ENCODE measurements at regions not wholly inside any gene's neighbourhood (a gene's known extent, or its start where the extent isn't known, plus 50 kb on each side); places are given as distances from the start of the nearest gene placed in this dataset.

DNA sequence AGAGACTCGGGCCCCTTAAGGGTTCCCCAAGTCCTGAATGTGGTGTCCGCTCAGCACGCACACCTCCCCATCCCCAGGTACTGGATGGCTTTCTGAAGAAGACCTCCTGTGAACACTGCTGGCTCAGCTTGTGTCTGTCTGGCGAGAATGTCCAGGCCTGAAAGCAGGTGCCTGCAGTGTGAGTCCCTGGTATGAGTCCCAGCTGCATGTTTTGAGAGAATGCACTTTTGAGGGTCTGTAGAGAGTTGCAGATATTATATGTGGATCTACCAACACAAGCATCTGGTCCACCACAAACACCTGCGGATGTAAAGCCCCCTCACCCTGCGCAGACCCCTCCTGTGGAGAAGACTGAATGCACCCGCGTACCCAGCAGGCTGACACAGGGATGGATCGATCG, 1308.9 kb downstream of the TBC1D22A start:
- ChIA-PET CTCF (no interaction called here), POLR2A (no interaction called here)
- Histone ChIP-seq H3K9me3 (ENCODE audit: control insufficient read depth, insufficient read depth, low read depth, low read length) (no peaks in the 10 kb centered on the region), H3K36me3 (ENCODE audit: control insufficient read depth in 2 of 2, insufficient read depth in 1 of 2, low read length in 2 of 2) (no peaks in the 10 kb centered on the region), H3K4me3 (ENCODE audit: low read depth, low read length) (no peak overlapping the region), H3K27ac (ENCODE audit: extremely low read depth, low read depth, low read length) (no peak overlapping the region), H3K4me1 (ENCODE audit: control insufficient read depth, insufficient read depth, low read length) (no peaks in the 10 kb centered on the region)
- TF ChIP-seq ZNF530 (tag by site-specific recombination; IDR thresholded peaks at IDR 0.05; ENCODE audit: low read depth) = no peak
- TF ChIP-seq ZBTB17 (tag by site-specific recombination; IDR thresholded peaks at IDR 0.05) = no peak
- no peak for TF ChIP-seq HOXC10 (CRISPR knock-in tag; IDR thresholded peaks at IDR 0.05)
- TF ChIP-seq, protein P1, sequence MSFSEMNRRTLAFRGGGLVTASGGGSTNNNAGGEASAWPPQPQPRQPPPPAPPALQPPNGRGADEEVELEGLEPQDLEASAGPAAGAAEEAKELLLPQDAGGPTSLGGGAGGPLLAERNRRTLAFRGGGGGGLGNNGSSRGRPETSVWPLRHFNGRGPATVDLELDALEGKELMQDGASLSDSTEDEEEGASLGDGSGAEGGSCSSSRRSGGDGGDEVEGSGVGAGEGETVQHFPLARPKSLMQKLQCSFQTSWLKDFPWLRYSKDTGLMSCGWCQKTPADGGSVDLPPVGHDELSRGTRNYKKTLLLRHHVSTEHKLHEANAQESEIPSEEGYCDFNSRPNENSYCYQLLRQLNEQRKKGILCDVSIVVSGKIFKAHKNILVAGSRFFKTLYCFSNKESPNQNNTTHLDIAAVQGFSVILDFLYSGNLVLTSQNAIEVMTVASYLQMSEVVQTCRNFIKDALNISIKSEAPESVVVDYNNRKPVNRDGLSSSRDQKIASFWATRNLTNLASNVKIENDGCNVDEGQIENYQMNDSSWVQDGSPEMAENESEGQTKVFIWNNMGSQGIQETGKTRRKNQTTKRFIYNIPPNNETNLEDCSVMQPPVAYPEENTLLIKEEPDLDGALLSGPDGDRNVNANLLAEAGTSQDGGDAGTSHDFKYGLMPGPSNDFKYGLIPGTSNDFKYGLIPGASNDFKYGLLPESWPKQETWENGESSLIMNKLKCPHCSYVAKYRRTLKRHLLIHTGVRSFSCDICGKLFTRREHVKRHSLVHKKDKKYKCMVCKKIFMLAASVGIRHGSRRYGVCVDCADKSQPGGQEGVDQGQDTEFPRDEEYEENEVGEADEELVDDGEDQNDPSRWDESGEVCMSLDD (tag by site-specific recombination; IDR thresholded peaks at IDR 0.05) = no peak
- TF ChIP-seq ZNF600 (tag by site-specific recombination; IDR thresholded peaks at IDR 0.05) = no peak
- TF ChIP-seq, protein P2, sequence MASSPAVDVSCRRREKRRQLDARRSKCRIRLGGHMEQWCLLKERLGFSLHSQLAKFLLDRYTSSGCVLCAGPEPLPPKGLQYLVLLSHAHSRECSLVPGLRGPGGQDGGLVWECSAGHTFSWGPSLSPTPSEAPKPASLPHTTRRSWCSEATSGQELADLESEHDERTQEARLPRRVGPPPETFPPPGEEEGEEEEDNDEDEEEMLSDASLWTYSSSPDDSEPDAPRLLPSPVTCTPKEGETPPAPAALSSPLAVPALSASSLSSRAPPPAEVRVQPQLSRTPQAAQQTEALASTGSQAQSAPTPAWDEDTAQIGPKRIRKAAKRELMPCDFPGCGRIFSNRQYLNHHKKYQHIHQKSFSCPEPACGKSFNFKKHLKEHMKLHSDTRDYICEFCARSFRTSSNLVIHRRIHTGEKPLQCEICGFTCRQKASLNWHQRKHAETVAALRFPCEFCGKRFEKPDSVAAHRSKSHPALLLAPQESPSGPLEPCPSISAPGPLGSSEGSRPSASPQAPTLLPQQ (tag by site-specific recombination; IDR thresholded peaks at IDR 0.05) = no peak
- no peak for TF ChIP-seq MYNN (tag by site-specific recombination; IDR thresholded peaks at IDR 0.05; ENCODE audit: borderline replicate concordance)
- no peak for TF ChIP-seq ZNF211 (tag by site-specific recombination; IDR thresholded peaks at IDR 0.05; ENCODE audit: low read depth)
- TF ChIP-seq, protein P3, sequence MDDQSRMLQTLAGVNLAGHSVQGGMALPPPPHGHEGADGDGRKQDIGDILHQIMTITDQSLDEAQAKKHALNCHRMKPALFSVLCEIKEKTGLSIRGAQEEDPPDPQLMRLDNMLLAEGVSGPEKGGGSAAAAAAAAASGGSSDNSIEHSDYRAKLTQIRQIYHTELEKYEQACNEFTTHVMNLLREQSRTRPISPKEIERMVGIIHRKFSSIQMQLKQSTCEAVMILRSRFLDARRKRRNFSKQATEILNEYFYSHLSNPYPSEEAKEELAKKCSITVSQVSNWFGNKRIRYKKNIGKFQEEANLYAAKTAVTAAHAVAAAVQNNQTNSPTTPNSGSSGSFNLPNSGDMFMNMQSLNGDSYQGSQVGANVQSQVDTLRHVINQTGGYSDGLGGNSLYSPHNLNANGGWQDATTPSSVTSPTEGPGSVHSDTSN (CRISPR knock-in tag; IDR thresholded peaks at IDR 0.05) = no peak
- no peak for TF ChIP-seq ZNF266 (tag by site-specific recombination; IDR thresholded peaks at IDR 0.05; ENCODE audit: low read depth)

DNA sequence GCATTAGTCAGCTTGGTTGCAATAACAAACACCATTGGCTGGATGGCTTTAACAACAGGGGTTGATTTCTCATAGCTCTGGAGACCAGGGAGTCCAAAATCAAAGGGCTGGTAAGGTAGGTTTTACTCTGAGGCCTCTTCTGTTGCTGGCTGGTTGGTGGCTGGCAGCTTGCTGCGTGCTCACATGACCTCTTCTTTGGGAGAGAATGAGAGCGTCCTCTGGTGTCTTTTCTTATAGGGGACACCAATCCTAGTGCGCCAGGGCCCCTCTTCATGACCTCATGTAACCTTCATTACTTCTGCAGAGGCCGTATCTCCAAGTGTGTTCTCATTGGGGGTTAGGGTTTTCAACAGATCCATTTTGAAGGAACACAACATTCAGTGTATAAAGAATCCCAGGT, 1308.3 kb downstream of the TBC1D22A start:
- H3K4me1 ChIP-seq (ENCODE audit: control insufficient read depth, insufficient read depth, low read length) = no peaks in the 10 kb centered on the region
- H3K27ac ChIP-seq (ENCODE audit: extremely low read depth, low read depth, low read length) = no peak overlapping the region
- TF ChIP-seq KLF9 (tag by site-specific recombination; IDR thresholded peaks at IDR 0.05; ENCODE audit: low read depth) (no peak), ZNF221 (tag by site-specific recombination; IDR thresholded peaks at IDR 0.05; ENCODE audit: borderline replicate concordance) (no peak), ZNF239 (tag by site-specific recombination; IDR thresholded peaks at IDR 0.05) (no peak), YY2 (tag by site-specific recombination; IDR thresholded peaks at IDR 0.05) (no peak), IKZF3 (tag by site-specific recombination; IDR thresholded peaks at IDR 0.05) (no peak), ZFP37 (tag by site-specific recombination; IDR thresholded peaks at IDR 0.05) (no peak), KLF16 (tag by site-specific recombination; IDR thresholded peaks at IDR 0.05) (no peak), ZNF140 (tag by site-specific recombination; IDR thresholded peaks at IDR 0.05) (no peak), KLF10 (tag by site-specific recombination; IDR thresholded peaks at IDR 0.05) (no peak), ZNF701 (tag by site-specific recombination; IDR thresholded peaks at IDR 0.05) (no peak), ZNF626 (tag by site-specific recombination; IDR thresholded peaks at IDR 0.05) (no peak), ZNF366 (tag by site-specific recombination; conservative IDR thresholded peaks at IDR 0.05) (no peak)
- TF ChIP-seq, protein P4, sequence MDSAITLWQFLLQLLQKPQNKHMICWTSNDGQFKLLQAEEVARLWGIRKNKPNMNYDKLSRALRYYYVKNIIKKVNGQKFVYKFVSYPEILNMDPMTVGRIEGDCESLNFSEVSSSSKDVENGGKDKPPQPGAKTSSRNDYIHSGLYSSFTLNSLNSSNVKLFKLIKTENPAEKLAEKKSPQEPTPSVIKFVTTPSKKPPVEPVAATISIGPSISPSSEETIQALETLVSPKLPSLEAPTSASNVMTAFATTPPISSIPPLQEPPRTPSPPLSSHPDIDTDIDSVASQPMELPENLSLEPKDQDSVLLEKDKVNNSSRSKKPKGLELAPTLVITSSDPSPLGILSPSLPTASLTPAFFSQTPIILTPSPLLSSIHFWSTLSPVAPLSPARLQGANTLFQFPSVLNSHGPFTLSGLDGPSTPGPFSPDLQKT (IDR thresholded peaks at IDR 0.05; ENCODE audit: borderline replicate concordance, low read depth, low read length) = no peak
- TF ChIP-seq, protein P5, sequence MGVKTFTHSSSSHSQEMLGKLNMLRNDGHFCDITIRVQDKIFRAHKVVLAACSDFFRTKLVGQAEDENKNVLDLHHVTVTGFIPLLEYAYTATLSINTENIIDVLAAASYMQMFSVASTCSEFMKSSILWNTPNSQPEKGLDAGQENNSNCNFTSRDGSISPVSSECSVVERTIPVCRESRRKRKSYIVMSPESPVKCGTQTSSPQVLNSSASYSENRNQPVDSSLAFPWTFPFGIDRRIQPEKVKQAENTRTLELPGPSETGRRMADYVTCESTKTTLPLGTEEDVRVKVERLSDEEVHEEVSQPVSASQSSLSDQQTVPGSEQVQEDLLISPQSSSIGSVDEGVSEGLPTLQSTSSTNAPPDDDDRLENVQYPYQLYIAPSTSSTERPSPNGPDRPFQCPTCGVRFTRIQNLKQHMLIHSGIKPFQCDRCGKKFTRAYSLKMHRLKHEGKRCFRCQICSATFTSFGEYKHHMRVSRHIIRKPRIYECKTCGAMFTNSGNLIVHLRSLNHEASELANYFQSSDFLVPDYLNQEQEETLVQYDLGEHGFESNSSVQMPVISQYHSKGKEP (tag by site-specific recombination; IDR thresholded peaks at IDR 0.05) = no peak
- no peaks in the 10 kb centered on the region for H3K36me3 ChIP-seq (ENCODE audit: control insufficient read depth in 2 of 2, insufficient read depth in 1 of 2, low read length in 2 of 2)
- ChIA-PET CTCF (no interaction called here), POLR2A (no interaction called here)
- H3K4me3 ChIP-seq (ENCODE audit: low read depth, low read length) = no peak overlapping the region
- no peaks in the 10 kb centered on the region for H3K9me3 ChIP-seq (ENCODE audit: control insufficient read depth, insufficient read depth, low read depth, low read length)
